HFFc6 (cell line): ENCODE measurements at regions not wholly inside any gene's neighbourhood (a gene's known extent, or its start where the extent isn't known, plus 50 kb on each side); places are given as distances from the start of the nearest gene placed in this dataset.

Experiments
- DNase-seq: peaks from one replicate; pipeline ENCODE4 v3.0.0-alpha.2; 2018
- H3K27ac Mint-ChIP-seq: 2 replicates; pipeline ENCODE4 v1.8.0; 2020; ENCODE audit warnings: mild to moderate bottlenecking, mixed read lengths
- H3K27me3 Mint-ChIP-seq: 2 replicates; pipeline ENCODE4 v1.8.0; 2021; ENCODE audit warnings: mild to moderate bottlenecking, moderate library complexity, mixed read lengths; ENCODE audit not compliant: insufficient read depth
- H3K36me3 Mint-ChIP-seq: 2 replicates; pipeline ENCODE4 v1.8.0; 2021; ENCODE audit warnings: low read depth, mixed read lengths
- H3K4me1 Mint-ChIP-seq: 2 replicates; pipeline ENCODE4 v1.8.0; 2020; ENCODE audit warnings: low read depth, mixed read lengths
- H3K4me3 Mint-ChIP-seq: 2 replicates; pipeline ENCODE4 v1.8.0; 2020; ENCODE audit warnings: mild to moderate bottlenecking, moderate library complexity, mixed read lengths
- H3K9me3 Mint-ChIP-seq: 2 replicates; pipeline ENCODE4 v1.8.0; 2020; ENCODE audit warnings: mild to moderate bottlenecking, mixed read lengths
- CTCF ChIP-seq: fragments of 200-600 bp; sonication (generic); IDR thresholded peaks from 2 replicates; pipeline ENCODE4 v1.5.0; 2021; ENCODE audit warnings: antibody characterized with exemption, mild to moderate bottlenecking

- Mint-ChIP-seq H3K4me1 (no peaks in the 10 kb centered on the region), H3K27ac (no peak overlapping the region), H3K36me3 (peaks cover 5% of the 10 kb centered on the region), H3K27me3 (peaks cover 22% of the 10 kb centered on the region), H3K4me3 (no peak overlapping the region), H3K9me3 (peaks cover 38% of the 10 kb centered on the region)
- no peak for DNase-seq
- TF ChIP-seq CTCF, result no peak
Measured at GRCh38 chr22:44608597-44609399, 93.2 kb upstream of the PRR5 start.

GRCh38 chr22:44606126-44606525, 95.9 kb upstream of the PRR5 start:
- no peak for DNase-seq
- TF ChIP-seq CTCF, result no peak
- Mint-ChIP-seq H3K27me3 (peaks cover 20% of the 10 kb centered on the region), H3K4me3 (no peak overlapping the region), H3K9me3 (peaks cover 14% of the 10 kb centered on the region), H3K36me3 (peaks cover under 1% of the 10 kb centered on the region), H3K27ac (no peak overlapping the region), H3K4me1 (no peaks in the 10 kb centered on the region)

GRCh38 chr22:44605486-44605885, 96.5 kb upstream of the PRR5 start:
- Mint-ChIP-seq H3K4me3 (no peak overlapping the region), H3K27ac (no peak overlapping the region), H3K27me3 (peaks cover 20% of the 10 kb centered on the region), H3K9me3 (peaks cover 10% of the 10 kb centered on the region), H3K4me1 (no peaks in the 10 kb centered on the region), H3K36me3 (no peaks in the 10 kb centered on the region; the same call in 1 of the 2 replicates)
- no peak for DNase-seq
- no peak for TF ChIP-seq CTCF

GRCh38 chr22:44604991-44605390, 97.0 kb upstream of the PRR5 start:
- no peak overlapping the region for H3K4me3 Mint-ChIP-seq
- no peak for DNase-seq
- peaks cover 20% of the 10 kb centered on the region for H3K27me3 Mint-ChIP-seq
- H3K36me3 Mint-ChIP-seq, result no peaks in the 10 kb centered on the region; the same call in 1 of the 2 replicates
- TF ChIP-seq CTCF, result no peak
- H3K27ac Mint-ChIP-seq, result no peak overlapping the region
- peaks cover 5% of the 10 kb centered on the region for H3K9me3 Mint-ChIP-seq
- H3K4me1 Mint-ChIP-seq, result no peaks in the 10 kb centered on the region

GRCh38 chr22:44604455-44604854, 97.5 kb upstream of the PRR5 start:
- Mint-ChIP-seq H3K27me3 (peaks cover 20% of the 10 kb centered on the region), H3K4me1 (no peaks in the 10 kb centered on the region), H3K9me3 (no peaks in the 10 kb centered on the region), H3K36me3 (no peaks in the 10 kb centered on the region), H3K27ac (no peak overlapping the region), H3K4me3 (no peak overlapping the region)
- no peak for DNase-seq
- TF ChIP-seq CTCF, result no peak
